GM12878 (cell line): ENCODE measurements at regions not wholly inside any gene's neighbourhood (a gene's known extent, or its start where the extent isn't known, plus 50 kb on each side); places are given as distances from the start of the nearest gene placed in this dataset.

Experiments
- CBFB ChIP-seq: IDR thresholded peaks from 2 replicates; pipeline ENCODE4 v1.6.1; 2016; ENCODE audit warnings: antibody characterized with exemption, low read depth
- PBX3 ChIP-seq: IDR thresholded peaks from 2 replicates; pipeline ENCODE4 v1.6.1; 2011; ENCODE audit warnings: mild to moderate bottlenecking, low read depth, low read length, moderate library complexity; ENCODE audit not compliant: insufficient replicate concordance

GRCh38 chr1:38507563-38507962 is 352.0 kb downstream of the RRAGC start:
- TF ChIP-seq PBX3 (no peak), CBFB (no peak)
